HS-5 (cell line): ENCODE measurements at regions not wholly inside any gene's neighbourhood (a gene's known extent, or its start where the extent isn't known, plus 50 kb on each side); places are given as distances from the start of the nearest gene placed in this dataset.
A peak's percentile ranks its signal among the peaks of the same experiment; 100 is the strongest.
"Not testable (repeated sequence)": the region's sequence is repeated elsewhere in the genome, so short reads cannot be mapped to it uniquely, and the experiment has no call there.

ENCODE experiments used
- DNase-seq: peaks from one replicate; pipeline ENCODE4 v3.0.0-alpha.2; 2012; ENCODE audit warnings: low read depth

DNA sequence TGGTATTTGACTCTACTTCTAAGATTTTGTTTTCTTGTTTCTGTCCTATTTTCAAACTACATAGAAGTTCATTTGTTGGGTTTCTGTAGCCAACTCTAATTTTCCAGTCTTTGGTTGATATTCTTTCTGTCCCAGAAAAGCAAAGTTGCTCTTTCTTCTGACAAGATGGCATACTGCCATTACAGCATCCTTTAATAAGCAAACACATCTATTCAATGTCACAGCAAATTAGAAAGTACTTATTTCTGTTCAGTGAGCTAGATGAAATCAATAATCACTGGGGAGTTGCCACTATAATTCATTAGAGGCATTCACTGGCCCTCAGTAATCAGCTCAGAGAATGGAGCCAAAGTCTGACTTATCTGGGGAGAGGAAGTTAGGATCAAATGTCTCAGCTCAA lies 1258.0 kb upstream of the IGFBP7 start:
- no peak for DNase-seq

DNA sequence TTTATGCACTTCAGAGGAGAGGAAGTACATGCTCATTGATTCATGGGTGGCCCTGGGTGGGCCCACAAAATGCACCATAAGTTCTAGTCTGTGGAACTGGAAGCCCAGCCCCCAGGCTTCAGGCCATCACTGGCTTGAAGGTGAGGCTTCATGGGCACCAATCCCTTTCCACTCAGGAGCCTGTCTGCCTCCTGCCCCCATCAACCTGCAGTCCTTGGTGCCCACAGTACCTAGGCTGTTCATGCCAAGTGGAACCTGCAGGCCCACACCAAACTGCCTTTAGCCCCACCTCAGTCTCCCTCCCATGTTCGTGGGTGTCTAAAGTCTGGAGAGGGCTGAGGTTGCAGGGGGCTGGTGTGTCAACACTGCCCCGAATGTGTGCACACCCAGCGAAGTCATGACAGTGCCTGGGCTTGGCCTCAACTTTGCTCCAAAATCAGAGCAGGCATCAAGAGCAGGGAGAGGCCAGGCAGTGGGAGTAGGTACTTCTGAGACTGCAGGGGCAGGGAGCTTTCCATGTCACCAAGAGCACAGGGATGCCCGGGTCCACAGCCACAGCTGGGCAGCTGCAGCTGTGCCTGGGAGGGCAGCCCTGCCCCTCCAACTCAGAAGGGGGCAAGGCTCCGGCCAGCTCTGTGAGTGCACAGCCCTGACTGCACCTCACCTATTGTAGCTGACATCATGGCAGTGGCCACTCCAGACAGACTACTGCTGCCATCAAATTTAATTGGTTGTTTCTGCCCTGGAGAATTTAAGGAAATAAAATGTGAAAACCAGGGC lies 1250.4 kb upstream of the IGFBP7 start:
- DNase-seq = no peak

DNA sequence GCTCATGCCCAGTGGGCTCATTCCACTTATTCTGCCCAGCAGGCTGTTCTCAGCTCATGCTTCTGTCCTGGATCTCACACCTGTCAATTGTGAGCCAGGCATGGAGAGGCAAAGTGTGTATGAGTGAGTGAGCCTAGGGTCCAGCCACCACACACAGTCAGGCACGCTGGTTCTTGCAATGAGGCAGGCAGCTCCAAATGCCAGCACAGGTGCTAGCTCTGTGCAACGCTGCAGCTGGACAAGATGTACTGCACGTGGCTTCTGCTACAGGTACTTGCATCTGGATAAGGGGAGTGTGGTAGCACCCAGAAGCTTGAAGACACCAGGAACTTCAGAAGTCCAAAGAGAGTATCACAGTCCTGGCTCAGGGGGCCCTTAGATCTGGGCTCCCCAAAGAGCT lies 1249.4 kb upstream of the IGFBP7 start:
- no peak for DNase-seq

DNA sequence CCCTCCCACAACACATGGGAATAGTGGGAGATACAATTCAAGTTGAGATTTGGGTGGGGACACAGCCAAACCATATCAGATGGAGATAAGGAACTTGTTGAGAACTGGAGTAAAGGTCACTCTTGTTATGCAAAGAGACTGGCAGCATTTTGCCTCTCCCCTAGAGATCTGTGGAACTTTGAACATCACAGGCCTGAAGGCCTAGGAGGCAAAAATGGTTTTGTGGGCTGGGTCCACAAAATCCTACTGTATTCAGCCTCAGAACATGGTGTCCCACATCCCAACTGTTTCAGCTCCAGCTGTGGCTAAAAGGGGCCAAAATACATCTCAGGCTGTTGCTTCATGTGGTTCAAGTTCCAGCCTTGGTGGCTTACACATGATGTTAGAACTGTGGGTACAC lies 1247.8 kb upstream of the IGFBP7 start:
- DNase-seq = no peak

DNA sequence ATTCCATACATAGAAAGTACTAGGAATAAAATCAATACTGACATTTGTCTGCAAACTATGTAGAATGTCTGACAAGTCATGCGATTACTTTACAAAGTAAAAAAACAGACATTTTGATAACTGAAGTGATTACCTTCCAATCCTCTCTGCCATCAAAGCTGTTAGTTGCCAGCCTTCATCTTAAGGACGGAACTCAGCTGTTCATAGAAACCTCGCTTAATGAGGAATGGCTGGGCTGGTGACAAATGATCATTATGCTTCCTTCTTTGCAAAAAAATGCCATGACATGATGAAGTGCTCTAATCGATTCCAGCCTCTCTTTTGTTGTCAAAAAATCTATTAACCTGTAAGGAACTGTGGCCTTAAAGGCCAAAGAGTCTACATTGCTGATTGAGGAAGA lies 1214.9 kb upstream of the IGFBP7 start:
- no peak for DNase-seq

DNA sequence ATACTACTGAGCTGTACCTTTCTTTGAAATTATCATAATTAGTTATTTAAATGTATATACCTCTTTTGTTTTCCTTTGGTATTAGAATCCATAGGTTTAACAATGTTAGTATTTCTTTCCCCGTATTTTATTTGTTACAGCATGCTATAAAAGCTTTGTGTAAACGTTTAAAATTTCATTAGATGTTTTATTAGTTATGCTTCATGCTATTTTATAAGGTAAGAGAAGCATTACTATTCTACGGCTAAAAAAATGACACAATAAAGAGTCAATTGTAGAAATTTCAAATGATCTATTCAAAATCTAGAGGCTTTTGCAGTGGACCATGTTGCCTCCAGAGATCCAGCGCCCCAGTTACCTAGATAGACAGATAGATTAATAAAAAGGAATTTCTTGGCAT lies 1203.3 kb upstream of the IGFBP7 start:
- DNase-seq = no peak

DNA sequence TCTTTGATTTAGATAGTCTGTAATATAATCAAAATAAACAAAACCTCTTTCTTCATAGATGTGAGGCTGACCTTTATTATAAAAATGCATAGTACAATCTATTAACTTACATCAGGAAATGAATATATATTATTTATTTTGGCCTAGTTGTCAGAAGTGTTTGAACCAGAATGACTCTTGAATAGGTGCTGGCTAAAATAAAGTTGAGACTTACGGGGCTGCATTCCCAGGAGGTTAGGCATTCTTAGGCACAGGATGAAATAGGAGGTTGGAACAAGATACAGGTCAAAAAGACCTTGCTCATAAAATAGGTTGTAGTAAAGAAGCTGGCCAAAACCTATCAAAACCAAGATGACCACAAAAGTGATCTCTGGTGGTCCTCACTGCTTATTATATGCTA lies 1193.3 kb upstream of the IGFBP7 start:
- DNase-seq = no peak

DNA sequence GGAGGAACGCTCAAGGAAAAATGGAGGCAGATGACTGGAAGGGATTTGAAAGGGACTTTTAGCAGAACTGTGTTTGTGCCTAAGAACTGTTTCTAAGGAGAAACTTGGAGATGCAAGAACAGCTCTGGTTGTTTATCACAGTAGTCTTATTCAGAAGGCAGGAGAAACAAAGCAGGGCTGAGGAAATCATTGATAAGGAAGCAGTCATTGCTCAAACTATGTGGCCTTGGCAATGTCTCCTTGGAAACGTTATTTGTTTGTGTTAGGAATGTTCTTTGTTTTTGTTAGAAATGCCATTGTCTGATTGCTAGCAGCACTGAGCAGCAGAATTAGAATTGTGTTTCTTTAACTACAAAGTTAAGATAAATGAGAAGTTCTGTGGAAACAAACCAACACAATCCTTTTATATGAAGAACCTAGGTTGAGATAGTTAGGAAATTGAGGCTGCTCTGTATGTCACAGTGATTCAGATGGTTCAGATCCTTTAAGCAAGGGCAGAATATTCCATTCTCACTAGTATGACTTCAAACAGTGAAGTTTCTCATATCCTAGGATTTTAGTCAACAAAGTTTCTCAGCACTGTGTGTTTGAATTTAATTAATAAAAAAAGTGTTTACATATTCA lies 1191.3 kb upstream of the IGFBP7 start:
- no peak for DNase-seq

DNA sequence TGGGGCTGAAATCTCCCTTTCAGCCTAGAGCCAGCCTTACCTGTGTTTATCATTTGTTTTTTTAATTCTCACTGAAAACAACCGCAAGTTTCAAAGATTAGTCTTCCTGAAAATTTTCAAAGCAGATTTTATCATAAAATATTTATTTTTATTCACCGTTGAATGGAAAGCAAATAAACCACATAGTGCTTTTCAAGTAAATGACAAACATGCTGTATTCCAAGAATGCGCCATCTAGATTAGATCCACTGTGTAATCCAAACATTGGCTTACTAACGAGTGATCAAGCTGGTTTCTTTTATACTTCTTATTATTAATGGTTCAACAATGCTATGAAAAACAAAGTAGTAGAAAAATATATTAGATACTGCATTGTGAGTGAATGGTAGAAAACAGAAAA lies 1176.2 kb upstream of the IGFBP7 start:
- no peak for DNase-seq

DNA sequence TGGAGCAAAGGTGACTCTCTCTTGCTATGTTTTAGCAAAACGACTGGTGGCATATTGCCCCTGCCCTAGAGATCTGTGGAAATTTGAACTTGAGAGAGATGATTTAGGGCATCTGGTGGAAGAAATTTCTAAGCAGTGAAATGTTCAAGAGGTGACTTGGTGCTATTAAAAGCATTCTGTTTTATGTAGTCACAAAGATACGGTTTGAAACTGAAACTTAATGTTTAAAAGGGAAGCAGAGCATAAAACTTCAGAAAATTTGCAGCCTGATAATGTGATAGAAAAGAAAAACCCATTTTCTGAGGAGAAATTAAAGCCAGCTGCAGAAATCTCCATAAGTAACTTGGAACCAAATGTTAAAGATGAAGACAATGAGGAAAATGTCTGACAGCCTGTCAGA lies 1170.7 kb upstream of the IGFBP7 start:
- DNase-seq = not testable (repeated sequence)

DNA sequence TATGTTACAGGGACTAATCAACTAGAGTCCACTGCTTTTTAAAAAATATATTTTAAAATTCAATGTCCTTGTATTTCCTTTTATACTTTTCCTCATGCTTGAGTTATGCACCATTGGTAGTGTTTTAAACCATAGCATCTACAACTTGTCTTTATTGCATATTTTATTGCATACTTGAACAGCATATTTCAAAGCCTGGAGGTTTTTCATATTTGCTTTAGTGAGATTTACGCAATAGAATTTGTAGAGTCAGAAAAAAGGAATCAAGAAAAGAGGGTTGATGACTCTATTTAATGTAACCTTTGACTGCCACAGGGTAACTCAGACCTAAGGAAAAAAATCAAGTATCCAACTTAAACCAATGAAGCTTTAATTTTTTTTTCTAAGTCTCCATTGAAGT lies 1165.7 kb upstream of the IGFBP7 start:
- DNase-seq = peak; percentile 15

DNA sequence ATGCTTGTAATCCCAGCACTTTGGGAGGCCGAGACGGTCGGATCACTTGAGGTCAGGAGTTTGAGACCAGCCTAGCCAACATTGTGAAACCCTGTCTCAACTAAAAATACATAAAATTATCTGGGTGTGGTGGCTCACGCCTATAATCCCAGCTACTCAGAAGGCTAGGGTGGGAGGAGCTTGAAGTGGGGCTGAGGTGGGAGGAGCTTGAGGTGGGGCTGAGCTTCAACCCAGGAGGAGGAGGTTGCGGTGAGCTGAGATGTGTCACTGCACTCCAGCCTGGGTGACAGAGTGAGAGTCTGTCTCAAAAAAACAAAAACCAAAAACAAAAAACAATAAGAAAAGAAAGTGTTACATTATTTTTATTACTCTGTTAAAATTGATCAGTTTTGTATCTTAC lies 1164.4 kb upstream of the IGFBP7 start:
- no peak for DNase-seq

DNA sequence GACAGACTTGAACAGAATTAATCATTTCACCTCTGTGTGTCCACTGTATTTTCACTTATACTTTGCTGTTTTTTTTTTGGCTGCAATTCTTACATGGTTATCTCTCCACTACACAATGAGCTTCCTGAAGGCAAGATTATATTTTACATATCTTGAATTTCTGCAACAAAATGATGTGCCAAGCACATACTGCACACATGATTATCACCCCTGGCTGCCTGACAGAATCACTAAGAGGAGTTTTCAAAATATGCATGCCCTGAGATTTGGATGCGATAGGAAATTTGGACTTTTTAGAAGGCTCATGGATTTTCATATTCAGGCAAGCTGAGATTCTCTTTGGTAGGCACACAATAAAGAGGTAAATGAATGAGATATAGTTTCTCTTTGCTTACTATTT lies 1162.1 kb upstream of the IGFBP7 start:
- no peak for DNase-seq

DNA sequence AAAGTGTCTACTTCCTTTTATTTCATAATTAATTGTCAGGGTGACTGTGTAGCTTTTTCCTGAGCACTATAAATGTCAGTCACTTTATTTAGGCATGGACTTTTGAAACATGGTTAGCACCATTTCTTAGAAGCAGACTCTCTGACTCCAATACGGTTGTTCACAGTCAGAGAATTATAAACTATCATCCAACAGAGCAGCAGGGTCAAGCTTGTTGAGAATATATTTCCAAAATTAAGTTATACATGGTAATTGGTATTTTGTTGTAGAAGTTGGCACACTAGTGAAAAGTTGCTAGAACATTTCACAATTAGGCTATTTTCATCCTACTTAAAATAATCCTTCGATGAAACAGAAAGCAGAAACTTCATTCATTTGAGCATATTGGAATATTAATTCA lies 1155.5 kb upstream of the IGFBP7 start:
- no peak for DNase-seq

DNA sequence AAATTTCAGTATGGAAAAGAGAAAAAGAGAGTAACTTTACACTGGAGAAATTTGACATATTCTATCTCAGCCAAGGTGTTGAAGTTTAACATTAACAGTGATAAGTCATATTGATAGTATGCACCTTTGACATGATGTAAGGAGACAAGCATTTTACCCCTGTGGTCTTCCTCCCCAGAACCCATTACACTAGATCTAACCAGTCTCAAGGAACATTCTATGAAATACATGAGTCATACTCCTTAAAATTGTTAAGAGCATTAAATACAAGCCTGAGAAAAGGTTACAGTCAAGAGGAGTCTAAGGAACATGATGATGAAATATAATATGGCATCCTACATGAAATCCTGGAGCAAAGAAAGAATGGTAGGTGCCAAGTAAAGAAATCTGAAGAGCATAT lies 1151.3 kb upstream of the IGFBP7 start:
- DNase-seq = no peak

DNA sequence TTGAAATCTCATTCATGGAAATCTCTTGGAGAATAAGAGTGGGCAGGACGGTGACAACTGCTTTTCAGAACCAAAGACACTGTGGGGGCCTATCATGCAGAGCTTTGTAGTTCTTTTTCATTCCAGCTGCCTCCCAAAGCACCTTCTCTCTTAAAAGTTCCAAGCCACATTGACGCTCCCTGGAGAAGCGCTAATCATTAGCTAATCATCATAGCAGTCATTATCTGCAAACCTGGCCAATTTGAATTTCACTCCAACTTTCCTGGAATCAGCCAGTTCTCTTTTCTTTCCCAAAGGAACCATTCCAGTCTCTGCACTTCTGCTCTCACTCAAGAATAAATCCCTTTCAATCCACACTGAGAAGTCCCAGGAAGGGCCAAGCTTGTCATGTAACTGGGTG lies 1144.1 kb upstream of the IGFBP7 start:
- DNase-seq = no peak

DNA sequence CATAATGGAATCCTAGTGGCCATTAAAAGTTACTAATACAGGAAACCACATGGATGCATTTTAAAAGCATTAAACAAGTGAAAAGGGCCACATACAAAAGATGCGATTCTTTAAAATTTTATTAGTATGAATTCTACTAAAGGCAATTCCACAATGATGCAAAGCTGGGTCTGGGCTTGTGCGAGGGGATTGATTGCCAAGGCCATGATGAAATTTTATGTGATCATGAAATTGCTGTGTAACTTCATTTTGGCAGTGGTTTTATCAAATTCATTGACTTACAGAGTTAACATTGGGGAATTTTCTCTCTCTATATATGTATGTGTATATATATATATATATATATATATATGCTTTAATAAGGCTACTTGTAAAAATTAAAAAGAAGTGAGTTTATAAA lies 1142.5 kb upstream of the IGFBP7 start:
- DNase-seq = no peak

DNA sequence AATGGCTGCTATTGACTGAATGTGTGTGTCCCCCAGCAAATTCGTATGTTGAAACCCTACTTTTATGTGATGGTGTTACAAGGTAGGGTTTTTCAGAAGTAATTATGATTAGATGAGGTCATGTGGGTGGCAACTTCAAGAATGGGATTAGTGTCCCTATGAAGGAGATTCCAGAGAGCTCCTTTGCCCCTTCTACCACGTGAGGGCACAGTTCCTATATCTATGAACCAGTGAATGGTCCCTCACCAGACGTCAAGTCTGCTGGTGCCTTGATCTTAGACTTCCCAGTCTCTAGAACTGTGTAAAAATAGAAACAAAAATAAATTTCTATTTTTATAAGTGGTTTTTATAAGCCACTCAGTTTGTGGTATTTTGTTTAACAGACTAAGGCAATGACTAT lies 1137.6 kb upstream of the IGFBP7 start:
- DNase-seq = no peak

DNA sequence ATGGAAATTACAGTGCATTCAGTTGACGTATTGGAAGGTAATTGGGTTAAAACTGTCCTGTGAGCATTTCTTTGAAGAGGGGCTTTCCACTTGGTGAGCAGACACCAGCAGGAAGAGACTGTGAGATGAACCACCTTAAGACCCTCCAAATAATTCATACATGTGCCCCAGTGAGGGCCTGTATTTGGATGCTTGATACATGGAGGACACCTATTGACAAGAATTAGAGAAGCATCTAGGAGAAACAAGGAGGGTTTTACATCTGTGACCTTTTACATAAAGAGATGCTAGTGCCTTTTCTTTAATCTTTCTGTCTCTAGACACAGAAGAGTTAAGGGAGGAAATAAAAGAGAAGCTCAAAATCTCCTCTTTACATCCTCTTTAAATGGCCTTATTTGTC lies 1115.3 kb upstream of the IGFBP7 start:
- no peak for DNase-seq

DNA sequence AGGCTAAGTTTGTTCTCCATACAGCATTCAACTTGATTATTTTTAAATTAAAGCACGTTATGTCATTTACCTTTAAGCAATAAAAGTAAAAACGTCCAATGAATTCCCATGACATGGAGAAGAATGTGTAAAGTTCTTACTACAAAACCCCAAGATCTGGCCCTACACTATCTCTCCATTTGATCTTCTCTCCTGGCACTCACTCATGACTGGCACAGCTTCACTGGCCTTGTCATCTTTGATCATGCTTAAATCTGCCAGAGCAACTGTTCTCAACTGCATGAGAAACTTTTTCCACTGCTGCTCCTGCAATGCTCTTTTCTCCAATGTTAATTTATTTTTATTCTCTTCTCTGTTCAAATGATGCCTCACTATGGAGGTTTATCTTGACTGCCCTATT lies 1109.0 kb upstream of the IGFBP7 start:
- DNase-seq = no peak

DNA sequence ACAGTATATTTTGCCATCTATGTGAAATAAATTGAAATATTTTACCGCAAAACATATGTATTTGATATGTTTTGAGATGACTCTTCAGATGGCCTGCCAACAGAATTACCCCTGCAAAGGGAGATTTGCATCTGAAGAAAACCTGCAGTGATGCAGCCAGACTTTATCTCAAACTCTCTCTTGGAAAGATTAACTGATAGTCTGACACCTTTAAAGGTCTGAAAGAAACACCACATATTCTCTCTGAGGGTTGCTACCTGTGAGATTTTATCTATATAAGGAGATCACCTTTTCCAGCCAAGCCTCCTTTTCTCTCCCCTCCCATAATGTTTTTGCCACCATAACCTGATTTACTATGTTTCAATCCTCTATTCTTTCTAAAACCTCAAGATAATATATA lies 1106.3 kb upstream of the IGFBP7 start:
- DNase-seq = no peak

DNA sequence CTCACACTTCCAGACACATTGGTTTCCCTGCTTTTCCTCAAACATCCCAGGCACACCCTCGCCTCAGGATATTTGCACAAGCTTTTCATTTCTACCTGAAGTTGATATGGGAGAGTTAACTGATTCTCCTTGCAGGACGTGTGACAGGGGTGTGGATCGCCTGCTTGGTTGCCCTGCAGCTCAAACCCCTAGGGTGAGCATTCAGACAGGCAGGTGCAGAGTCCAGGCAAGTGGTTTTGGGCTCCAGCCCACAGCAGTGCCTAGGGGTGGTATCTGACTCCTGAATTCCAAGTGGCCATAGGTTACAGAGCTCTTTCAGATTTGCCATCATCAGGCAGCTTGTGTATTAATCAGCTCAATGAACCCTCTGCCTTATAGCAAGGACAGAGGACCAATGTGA lies 1104.2 kb upstream of the IGFBP7 start:
- no peak for DNase-seq

DNA sequence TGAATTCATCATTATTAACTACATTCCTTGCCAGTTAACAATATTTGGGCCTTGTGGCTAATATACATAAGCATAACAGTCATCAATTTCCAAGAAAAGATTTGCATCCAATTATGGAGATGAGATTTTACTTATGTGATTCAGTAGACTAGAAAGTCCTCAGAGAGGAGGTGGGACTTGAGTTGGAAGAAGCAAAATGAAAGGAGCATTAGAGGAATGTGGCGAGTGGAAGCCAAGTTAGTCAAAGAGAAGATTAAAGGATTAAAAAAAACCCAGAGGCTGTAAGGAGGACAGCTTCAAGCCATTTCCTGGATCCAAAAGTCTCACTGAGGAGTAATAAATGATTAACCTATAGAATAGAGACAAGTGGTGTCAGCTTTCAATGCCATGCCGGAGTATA lies 1099.4 kb upstream of the IGFBP7 start:
- DNase-seq = no peak

DNA sequence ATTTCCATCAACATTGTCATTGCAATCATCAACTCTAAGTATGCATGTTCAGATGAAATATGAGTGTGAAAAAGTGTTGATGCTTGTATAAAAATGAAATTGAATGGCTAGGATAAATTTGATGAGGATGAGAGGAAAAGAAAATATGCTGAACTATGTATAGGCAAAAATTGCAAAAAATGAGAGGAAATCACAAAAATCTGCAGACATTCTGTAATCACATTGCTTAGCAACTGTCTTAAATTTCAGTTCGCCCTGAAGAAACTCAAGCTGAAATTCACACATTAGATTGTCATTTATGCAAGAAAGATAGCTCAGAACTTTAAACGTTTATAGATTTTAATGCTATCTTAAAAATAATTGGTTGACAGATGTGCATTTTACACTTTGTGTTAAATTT lies 1098.8 kb upstream of the IGFBP7 start:
- no peak for DNase-seq
